ENCODE measurements at regions not wholly inside any gene's neighbourhood (a gene's known extent, or its start where the extent isn't known, plus 50 kb on each side); places are given as distances from the start of the nearest gene placed in this dataset.

- H3K9ac ChIP-seq (ENCODE audit: extremely low read depth, insufficient read length, low read length), result no peak overlapping the region
- H3T11ph ChIP-seq (ENCODE audit: low read length), result no peak overlapping the region
- no peak overlapping the region for H2AFZ ChIP-seq (ENCODE audit: low read length)
- H3K27ac Mint-ChIP-seq, result no peak overlapping the region
- peaks cover 3 to 20% of the 10 kb centered on the region in 2 experiments for H3K4me1 Mint-ChIP-seq
- H3K27me3 Mint-ChIP-seq (ENCODE audit: low read depth), result peaks cover 2% of the 10 kb centered on the region; the same call in 1 of the 2 replicates
- H2BK5ac ChIP-seq (ENCODE audit: insufficient read length, low read length), result no peak overlapping the region
- no peaks in the 10 kb centered on the region for H3K9me3 Mint-ChIP-seq
- no peaks in the 10 kb centered on the region for H3K36me3 Mint-ChIP-seq (ENCODE audit: insufficient read depth in 1 of 3, low read depth in 3 of 3)
- H3K4ac ChIP-seq (ENCODE audit: low read depth, low read length), result no peak overlapping the region
- H3K23me2 ChIP-seq (ENCODE audit: insufficient read length, low read depth, low read length, poor library complexity, severe bottlenecking), result no peaks in the 10 kb centered on the region
- no peak for DNase-seq
- no peak overlapping the region for H3K18ac ChIP-seq (ENCODE audit: insufficient read length, low read depth, low read length)
- no peak overlapping the region for H3K14ac ChIP-seq (ENCODE audit: insufficient read depth, low read length)
- H3K4me3 Mint-ChIP-seq, result no peak overlapping the region
- H3K23ac ChIP-seq (ENCODE audit: insufficient read length, low read depth, low read length), result no peak overlapping the region
- no peaks in the 10 kb centered on the region for H3K4me1 ChIP-seq (ENCODE audit: insufficient read depth, low read length)
- no peak overlapping the region for H3K56ac ChIP-seq (ENCODE audit: insufficient read length, low read depth, low read length)
- no peaks in the 10 kb centered on the region for H3K79me2 ChIP-seq (ENCODE audit: insufficient read depth, low read length)
- no peak overlapping the region for H2AK5ac ChIP-seq (ENCODE audit: insufficient read length, low read length)
- H2BK15ac ChIP-seq (ENCODE audit: low read depth, low read length), result no peak overlapping the region
- H3K27ac ChIP-seq (ENCODE audit: insufficient read length, low read depth, low read length), result no peak overlapping the region
- no peak overlapping the region for H2BK120ac ChIP-seq (ENCODE audit: low read depth, low read length, poor library complexity, severe bottlenecking)
- no peak overlapping the region for H3K4me2 ChIP-seq (ENCODE audit: insufficient read depth, insufficient read length, low read length)
- no CpG with 5 or more reads among the region's 15 CpGs for WGBS (ENCODE audit: extremely low coverage, insufficient read length, low lambda C conversion rate)
- no peak overlapping the region for H2BK12ac ChIP-seq (ENCODE audit: insufficient read length, low read depth, low read length)
- H4K5ac ChIP-seq (ENCODE audit: insufficient read length, low read depth, low read length), result no peak overlapping the region
- no peaks in the 10 kb centered on the region for H3K79me1 ChIP-seq (ENCODE audit: insufficient read depth, low read depth, low read length, poor library complexity, severe bottlenecking)
- no peak overlapping the region for H4K91ac ChIP-seq (ENCODE audit: insufficient read length, low read depth, low read length)
- H4K20me1 ChIP-seq (ENCODE audit: control insufficient read depth, insufficient read depth, insufficient read length), result no peaks in the 10 kb centered on the region
- no peaks in the 10 kb centered on the region for H3K9me3 ChIP-seq (ENCODE audit: control insufficient read depth, low read depth, low read length)
- no peak for TF ChIP-seq CTCF (conservative IDR thresholded peaks at IDR 0.05)
- no peaks in the 10 kb centered on the region for H3K27me3 ChIP-seq (ENCODE audit: insufficient read depth, low read length)
- H2BK20ac ChIP-seq (ENCODE audit: low read depth, low read length, poor library complexity, severe bottlenecking), result no peak overlapping the region
- no peak overlapping the region for H4K8ac ChIP-seq (replicated peaks; ENCODE audit: insufficient read length, low read depth, low read length)
Observed at GRCh38 chr22:27060190-27060589, 402.8 kb downstream of the MIAT start.
